ENCODE measurements at regions not wholly inside any gene's neighbourhood (a gene's known extent, or its start where the extent isn't known, plus 50 kb on each side); places are given as distances from the start of the nearest gene placed in this dataset.

GRCh38 chrX:39981946-39982345 lies 115.8 kb downstream of the BCOR start:
- no peak for ATAC-seq
- Histone ChIP-seq H3K36me3 (ENCODE audit: control insufficient read depth, insufficient read depth, low read length) (no peaks in the 10 kb centered on the region), H3K27me3 (ENCODE audit: control insufficient read depth, insufficient read depth, low read length) (no peaks in the 10 kb centered on the region), H3K4me3 (ENCODE audit: low read length) (no peak overlapping the region), H3K9me3 (ENCODE audit: control insufficient read depth, insufficient read depth, low read length) (no peaks in the 10 kb centered on the region), H3K4me1 (ENCODE audit: control insufficient read depth, insufficient read depth, low read length) (peaks cover 4% of the 10 kb centered on the region), H3K27ac (ENCODE audit: low read length) (no peak overlapping the region)
- 90% methylated on average over 3 of the region's 3 CpGs for WGBS (ENCODE audit: insufficient coverage)
- intact Hi-C loops (cut with micrococcal nuclease), result no loop called here
- Mint-ChIP-seq H3K27me3 (ENCODE audit: low read depth in 2 of 2) (peaks cover 7 to 9% of the 10 kb centered on the region in 2 donors), H3K4me3 (no peak overlapping the region), H3K36me3 (no peaks in the 10 kb centered on the region), H3K4me1 (no peaks in the 10 kb centered on the region), H3K9me3 (no peaks in the 10 kb centered on the region), H3K27ac (no peak overlapping the region)
- TF ChIP-seq CTCF (IDR thresholded peaks at IDR 0.05), result no peak
- DNase-seq, result no peak

- Histone ChIP-seq H3K4me3 (ENCODE audit: low read length) (no peak overlapping the region), H3K27me3 (ENCODE audit: control insufficient read depth, insufficient read depth, low read length) (no peaks in the 10 kb centered on the region), H3K9me3 (ENCODE audit: control insufficient read depth, insufficient read depth, low read length) (no peaks in the 10 kb centered on the region), H3K36me3 (ENCODE audit: control insufficient read depth, insufficient read depth, low read length) (no peaks in the 10 kb centered on the region), H3K27ac (ENCODE audit: low read length) (no peak overlapping the region), H3K4me1 (ENCODE audit: control insufficient read depth, insufficient read depth, low read length) (peaks cover 4% of the 10 kb centered on the region)
- Mint-ChIP-seq H3K36me3 (no peaks in the 10 kb centered on the region), H3K4me3 (no peak overlapping the region), H3K27me3 (ENCODE audit: low read depth in 2 of 2) (peaks cover 5 to 9% of the 10 kb centered on the region in 2 donors), H3K27ac (no peak overlapping the region), H3K9me3 (no peaks in the 10 kb centered on the region), H3K4me1 (no peaks in the 10 kb centered on the region)
- TF ChIP-seq CTCF (IDR thresholded peaks at IDR 0.05), result no peak
- ATAC-seq (no peak), DNase-seq (no peak)
- intact Hi-C loops (cut with micrococcal nuclease), result no loop called here
- 100% methylated on average over 3 of the region's 3 CpGs for WGBS (ENCODE audit: insufficient coverage)
Observed at GRCh38 chrX:39982948-39983347, 114.8 kb downstream of the BCOR start.

GRCh38 chrX:39983715-39984114 lies 114.0 kb downstream of the BCOR start:
- no peak overlapping the region for H3K27ac ChIP-seq (ENCODE audit: low read length)
- H3K36me3 ChIP-seq (ENCODE audit: control insufficient read depth, insufficient read depth, low read length), result no peaks in the 10 kb centered on the region
- intact Hi-C loops (cut with micrococcal nuclease), result no loop called here
- peaks cover 4% of the 10 kb centered on the region for H3K4me1 ChIP-seq (ENCODE audit: control insufficient read depth, insufficient read depth, low read length)
- no peak overlapping the region for H3K27ac Mint-ChIP-seq
- H3K9me3 Mint-ChIP-seq, result no peaks in the 10 kb centered on the region
- DNase-seq (no peak), ATAC-seq (no peak)
- H3K4me3 Mint-ChIP-seq, result no peak overlapping the region
- no peaks in the 10 kb centered on the region for H3K27me3 ChIP-seq (ENCODE audit: control insufficient read depth, insufficient read depth, low read length)
- H3K27me3 Mint-ChIP-seq (ENCODE audit: low read depth in 2 of 2), result peaks cover 5 to 9% of the 10 kb centered on the region in 2 donors
- no peak overlapping the region for H3K4me3 ChIP-seq (ENCODE audit: low read length)
- no peaks in the 10 kb centered on the region for H3K4me1 Mint-ChIP-seq
- no peaks in the 10 kb centered on the region for H3K36me3 Mint-ChIP-seq
- H3K9me3 ChIP-seq (ENCODE audit: control insufficient read depth, insufficient read depth, low read length), result no peaks in the 10 kb centered on the region
- no peak for TF ChIP-seq CTCF (IDR thresholded peaks at IDR 0.05)
- WGBS (ENCODE audit: insufficient coverage), result 70% methylated on average over 5 of the region's 5 CpGs

- no peak overlapping the region for H3K27ac ChIP-seq (ENCODE audit: low read length)
- DNase-seq, result no peak
- H3K4me1 ChIP-seq (ENCODE audit: control insufficient read depth, insufficient read depth, low read length), result peaks cover 4% of the 10 kb centered on the region
- H3K4me3 ChIP-seq (ENCODE audit: low read length), result no peak overlapping the region
- Mint-ChIP-seq H3K27ac (no peak overlapping the region), H3K4me3 (no peak overlapping the region), H3K36me3 (no peaks in the 10 kb centered on the region), H3K27me3 (ENCODE audit: low read depth in 2 of 2) (peaks cover 5 to 9% of the 10 kb centered on the region in 2 donors), H3K4me1 (no peaks in the 10 kb centered on the region), H3K9me3 (no peaks in the 10 kb centered on the region)
- no peak for ATAC-seq
- intact Hi-C loops (cut with micrococcal nuclease), result no loop called here
- no peaks in the 10 kb centered on the region for H3K27me3 ChIP-seq (ENCODE audit: control insufficient read depth, insufficient read depth, low read length)
- H3K36me3 ChIP-seq (ENCODE audit: control insufficient read depth, insufficient read depth, low read length), result no peaks in the 10 kb centered on the region
- no peak for TF ChIP-seq CTCF (IDR thresholded peaks at IDR 0.05)
- 65% methylated on average over 12 of the region's 14 CpGs for WGBS (ENCODE audit: insufficient coverage)
- no peaks in the 10 kb centered on the region for H3K9me3 ChIP-seq (ENCODE audit: control insufficient read depth, insufficient read depth, low read length)
Observed at GRCh38 chrX:39984191-39984956, 113.4 kb downstream of the BCOR start.

Data from natural killer cell (primary cell).